Loucy (cell line): ENCODE measurements at regions not wholly inside any gene's neighbourhood (a gene's known extent, or its start where the extent isn't known, plus 50 kb on each side); places are given as distances from the start of the nearest gene placed in this dataset.

ENCODE experiments used
- CTCF ChIP-seq: fragments of 200-600 bp; sonication (generic); conservative IDR thresholded peaks from 2 replicates; pipeline ENCODE4 v1.5.1; 2014; ENCODE audit warnings: mild to moderate bottlenecking, antibody characterized with exemption, low read length
- EZH2phosphoT487 ChIP-seq: fragments of 200-600 bp; IDR thresholded peaks from 2 replicates; pipeline ENCODE4 v1.6.1; 2018; ENCODE audit warnings: antibody characterized with exemption, mild to moderate bottlenecking, moderate library complexity, borderline replicate concordance

- no peak for TF ChIP-seq CTCF
- TF ChIP-seq EZH2phosphoT487: no peak
These were observed 278.8 kb upstream of the PPP2R2D start for GRCh38 chr10:131621784-131622624.
